ENCODE measurements at regions not wholly inside any gene's neighbourhood (a gene's known extent, or its start where the extent isn't known, plus 50 kb on each side); places are given as distances from the start of the nearest gene placed in this dataset.
A peak's percentile ranks its signal among the peaks of the same experiment; 100 is the strongest.
"Not testable (repeated sequence)": the region's sequence is repeated elsewhere in the genome, so short reads cannot be mapped to it uniquely, and the experiment has no call there.

DNA sequence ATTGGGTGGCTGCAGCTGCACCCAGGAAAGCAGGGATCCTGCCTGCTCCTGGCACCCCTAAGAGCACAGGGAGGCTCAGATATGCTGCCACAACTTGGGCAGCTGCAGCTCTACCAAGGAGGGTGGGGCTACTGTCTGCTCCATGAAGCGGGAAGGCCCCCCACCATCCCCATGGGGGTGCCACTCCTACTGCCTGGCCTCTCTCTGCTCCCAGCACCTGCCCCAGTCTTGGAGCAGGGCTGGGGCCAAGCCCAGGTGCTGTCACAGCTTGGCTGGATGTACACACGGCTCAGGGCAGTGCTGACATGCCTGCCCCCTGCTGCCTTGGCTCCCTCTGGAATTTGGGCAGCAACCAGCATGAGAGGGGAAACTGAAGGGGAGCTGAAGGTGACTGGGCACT is 214.7 kb upstream of the PLPPR1 start:
- no peak for DNase-seq

DNA sequence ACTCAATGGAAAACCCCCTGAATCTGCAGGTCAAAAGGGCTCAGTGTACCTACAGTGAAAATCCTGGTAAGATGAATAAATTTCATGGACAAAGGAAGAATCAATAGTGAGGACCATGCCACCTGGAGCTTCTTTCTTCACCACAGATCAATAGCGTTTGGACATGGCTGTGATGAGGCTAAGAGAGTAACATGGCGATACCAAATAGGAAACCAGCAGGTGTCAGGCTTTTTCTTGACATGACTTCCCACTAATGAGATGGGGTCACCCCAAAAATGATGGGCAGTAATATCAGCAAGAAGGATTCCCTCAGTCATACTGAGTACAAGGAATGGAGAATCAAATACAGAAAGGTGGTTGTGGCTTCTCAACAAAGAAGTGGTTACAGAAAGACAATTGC is 208.5 kb upstream of the PLPPR1 start:
- DNase-seq, result no peak

DNA sequence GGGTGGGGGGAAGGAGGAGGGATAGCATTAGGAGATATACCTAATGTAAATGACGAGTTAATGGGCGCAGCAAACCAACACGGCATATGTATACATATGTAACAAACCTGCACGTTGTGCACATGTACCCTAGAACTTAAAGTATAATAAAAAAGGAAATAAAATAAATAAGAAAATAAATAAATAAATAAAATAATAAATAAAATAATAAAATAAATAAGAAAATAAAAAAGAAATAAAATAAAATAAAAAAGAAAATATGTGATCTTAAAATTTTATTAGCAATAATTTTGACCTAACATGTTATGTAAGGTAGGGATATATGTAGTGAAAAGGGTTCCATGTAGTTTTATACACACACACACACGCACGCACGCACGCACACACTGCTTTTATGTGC is 195.5 kb upstream of the PLPPR1 start:
- not testable (repeated sequence) for DNase-seq

DNA sequence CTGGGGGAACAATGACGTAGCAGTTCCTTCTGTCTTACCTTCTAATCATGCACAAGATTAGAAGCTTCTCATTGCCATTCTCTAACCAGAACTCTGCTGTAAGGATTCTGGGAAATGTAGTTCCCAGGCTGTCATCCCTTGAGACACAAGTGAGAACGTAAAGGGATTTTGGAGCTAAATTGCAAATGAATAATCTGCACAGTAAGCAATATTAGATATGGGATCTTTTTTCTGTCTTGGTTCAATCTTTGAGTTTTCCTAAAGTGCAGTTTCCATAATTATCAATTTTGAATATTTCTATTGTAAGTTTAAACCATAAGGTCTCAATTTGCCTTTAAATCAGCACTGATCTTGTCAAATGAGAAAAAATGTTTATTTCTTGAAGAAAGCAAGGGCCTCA is 189.7 kb upstream of the PLPPR1 start:
- DNase-seq, result no peak

DNA sequence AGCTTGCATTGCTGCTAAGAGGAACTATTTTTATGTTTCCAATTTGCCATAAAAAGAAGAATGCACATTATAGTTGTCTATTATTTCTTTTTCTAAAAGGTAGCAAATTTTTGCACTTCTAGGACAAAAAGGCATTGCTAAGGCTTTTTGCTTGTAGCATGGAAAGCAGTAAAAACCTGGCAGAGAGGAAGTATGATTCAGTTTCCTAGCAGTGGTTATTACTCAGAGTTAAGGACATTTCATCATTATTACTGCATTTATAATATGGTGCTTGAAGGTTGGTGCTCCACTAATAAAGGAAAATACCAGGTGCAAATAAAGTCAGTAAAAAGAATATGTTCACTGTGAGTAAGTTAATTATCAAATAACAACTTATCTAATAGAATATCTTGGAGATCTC is 179.8 kb upstream of the PLPPR1 start:
- no peak for DNase-seq

GRCh38 chr9:100852088-100852487 is 176.4 kb upstream of the PLPPR1 start:
- no peak for DNase-seq

DNA sequence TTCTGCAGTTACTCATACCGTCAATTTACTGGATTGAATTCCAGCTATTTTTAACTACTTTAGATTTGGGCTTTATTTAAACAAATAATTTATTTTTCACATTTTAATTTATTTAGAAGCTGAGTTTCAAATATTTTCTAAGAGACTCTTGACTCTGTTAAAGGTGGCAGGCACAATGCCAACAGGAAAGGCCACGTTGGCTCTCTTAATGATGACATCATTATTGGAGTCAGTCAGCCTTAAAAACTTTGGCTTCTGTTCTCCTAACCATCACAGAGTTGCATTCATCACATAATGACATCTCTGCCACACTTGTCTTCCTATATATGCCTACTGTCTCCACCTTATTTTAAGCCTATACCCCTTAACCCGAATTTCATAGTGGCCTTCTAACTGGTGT is 172.3 kb upstream of the PLPPR1 start:
- DNase-seq, result no peak

GRCh38 chr9:100865111-100865510 is 163.4 kb upstream of the PLPPR1 start:
- no peak for DNase-seq

DNA sequence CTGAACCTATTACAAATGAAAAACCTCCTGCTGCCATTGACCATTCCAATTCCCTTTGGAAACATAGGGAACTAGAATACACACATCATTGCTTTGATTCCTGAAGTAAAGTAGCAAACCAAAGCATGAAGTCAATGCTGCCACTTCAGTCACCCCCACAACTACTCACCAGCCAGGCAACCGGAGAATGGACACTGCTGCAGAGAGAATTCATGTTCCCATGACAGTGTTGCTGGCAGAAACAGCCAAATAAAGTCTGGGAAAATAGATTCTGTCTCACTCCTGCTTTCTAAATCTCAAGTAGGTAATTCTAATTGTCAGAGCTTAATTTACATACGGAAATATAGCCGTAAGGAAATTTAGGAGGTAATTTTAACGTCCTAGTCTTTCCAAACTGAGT is 162.9 kb upstream of the PLPPR1 start:
- DNase-seq, result no peak

DNA sequence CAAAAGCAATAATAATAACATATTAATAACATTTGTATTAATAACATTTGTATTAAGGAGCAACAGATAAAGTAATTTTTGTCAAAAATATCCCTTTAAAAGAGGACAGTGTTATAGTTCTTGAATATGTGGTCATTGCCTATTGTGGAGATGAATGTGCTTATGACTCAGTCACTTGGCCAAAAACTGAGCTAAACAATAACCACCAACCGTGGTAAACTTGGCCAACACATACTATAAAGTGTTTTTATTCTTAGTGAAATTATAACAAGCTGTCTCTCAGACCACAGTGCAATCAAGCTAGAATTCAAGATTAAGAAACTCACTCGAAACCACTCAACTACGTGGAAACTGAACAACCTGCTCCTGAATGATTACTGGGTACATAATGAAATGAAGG is 159.2 kb upstream of the PLPPR1 start:
- no peak for DNase-seq

GRCh38 chr9:100879884-100880283 is 148.6 kb upstream of the PLPPR1 start:
- no peak for DNase-seq

GRCh38 chr9:100880284-100880683 is 148.2 kb upstream of the PLPPR1 start:
- no peak for DNase-seq

GRCh38 chr9:100884518-100884917 is 144.0 kb upstream of the PLPPR1 start:
- DNase-seq, result no peak

DNA sequence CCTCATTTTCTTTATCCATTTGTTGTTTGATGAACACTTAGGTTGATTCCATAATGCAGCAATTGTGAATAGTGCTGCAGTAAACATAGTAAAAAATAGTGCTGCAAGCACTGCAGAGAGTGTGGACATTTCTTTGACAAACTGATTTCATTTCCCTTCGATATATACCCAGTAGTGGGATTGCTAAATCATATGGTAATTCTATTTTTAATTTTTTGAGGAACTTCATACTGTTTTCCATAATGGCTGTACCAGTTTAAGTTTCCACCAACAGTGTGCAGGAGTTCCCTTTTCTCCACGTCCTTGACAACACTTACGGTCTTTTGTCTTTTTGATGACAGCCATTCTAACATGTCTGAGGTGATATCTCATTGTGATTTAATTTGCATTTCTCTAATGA is 138.2 kb upstream of the PLPPR1 start:
- DNase-seq, result no peak

- no peak for DNase-seq
Observed at GRCh38 chr9:100911273-100911672, 117.3 kb upstream of the PLPPR1 start.

- DNase-seq, result no peak
Observed at GRCh38 chr9:100913257-100913656, 115.3 kb upstream of the PLPPR1 start.

- no peak for DNase-seq
Observed at GRCh38 chr9:100914266-100914665, 114.3 kb upstream of the PLPPR1 start.

DNA sequence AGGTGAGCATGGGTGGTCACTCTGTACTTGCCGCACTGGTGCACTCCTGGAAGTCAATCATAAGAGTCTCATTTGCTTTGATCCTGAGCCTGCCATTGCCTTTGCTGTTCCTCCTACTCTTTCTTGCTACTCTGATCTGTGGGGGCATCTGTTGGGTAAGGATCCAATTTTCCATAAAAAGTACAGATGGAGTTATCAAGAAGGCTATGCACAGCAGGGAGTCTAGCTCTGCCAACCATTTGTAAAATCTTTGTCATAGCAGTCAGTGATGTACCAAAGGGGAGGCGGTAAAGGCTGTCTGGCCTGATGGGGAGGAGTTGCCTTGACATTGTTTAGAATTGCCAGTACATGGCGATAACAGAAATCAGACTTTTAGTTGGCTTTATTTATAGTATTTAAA is 109.0 kb upstream of the PLPPR1 start:
- no peak for DNase-seq

DNA sequence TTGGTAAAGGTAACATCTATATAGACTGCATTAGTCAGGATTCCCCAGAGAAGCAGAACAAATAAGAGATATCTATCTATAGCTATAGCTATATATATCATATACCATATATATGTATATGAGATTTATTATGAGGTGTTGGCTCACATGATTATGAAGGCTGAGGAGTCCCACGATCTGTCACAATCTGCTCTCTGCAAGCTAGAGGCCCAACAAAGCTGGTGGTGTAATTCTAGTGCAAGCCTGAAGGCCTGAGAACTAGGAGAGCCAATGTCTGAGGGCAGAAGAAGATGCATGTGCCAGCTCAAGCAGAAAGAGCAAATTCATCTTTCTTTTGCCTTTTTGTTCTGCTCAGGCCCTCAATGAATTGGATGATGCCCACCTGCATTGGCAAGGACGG is 102.2 kb upstream of the PLPPR1 start:
- DNase-seq, result no peak

DNA sequence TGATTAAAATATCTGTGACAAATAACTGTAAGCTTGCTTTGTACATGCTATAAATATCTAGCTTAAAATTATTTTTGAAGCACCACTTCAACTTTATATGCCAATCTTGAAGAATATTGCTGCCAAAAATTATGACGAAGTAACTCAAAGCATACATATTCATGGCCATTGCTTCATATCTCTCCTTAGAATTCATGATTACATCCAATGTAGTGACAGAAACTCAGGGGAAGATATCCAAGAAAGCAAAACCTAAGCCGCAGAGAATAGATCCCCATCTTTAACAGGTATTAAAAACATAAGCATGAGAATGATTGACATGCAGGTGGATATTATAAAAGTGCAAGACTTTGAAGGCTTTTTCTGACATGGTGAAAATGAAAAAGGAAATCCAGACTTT is 100.8 kb upstream of the PLPPR1 start:
- no peak for DNase-seq

DNA sequence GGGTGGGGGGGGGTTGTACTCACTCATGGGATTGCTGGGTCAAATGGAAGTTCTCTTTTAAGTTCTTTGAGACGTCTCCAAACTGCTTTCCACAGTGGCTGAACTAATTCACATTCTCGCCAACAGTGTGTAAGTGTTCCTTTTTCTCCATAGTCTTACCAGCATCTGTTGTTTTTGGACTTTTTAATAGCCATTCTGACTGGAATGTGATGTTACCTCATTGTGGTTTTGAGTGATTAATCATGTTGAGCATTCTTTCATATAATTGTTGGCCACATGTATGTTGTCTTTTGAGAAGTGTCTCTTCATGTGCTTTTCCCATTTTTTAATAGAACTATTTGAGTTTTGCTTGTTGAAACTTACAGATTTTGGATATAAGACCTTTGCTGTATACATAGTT is 94.9 kb upstream of the PLPPR1 start:
- DNase-seq, result peak; percentile 51

GRCh38 chr9:100937382-100937781 is 91.1 kb upstream of the PLPPR1 start:
- no peak for DNase-seq

DNA sequence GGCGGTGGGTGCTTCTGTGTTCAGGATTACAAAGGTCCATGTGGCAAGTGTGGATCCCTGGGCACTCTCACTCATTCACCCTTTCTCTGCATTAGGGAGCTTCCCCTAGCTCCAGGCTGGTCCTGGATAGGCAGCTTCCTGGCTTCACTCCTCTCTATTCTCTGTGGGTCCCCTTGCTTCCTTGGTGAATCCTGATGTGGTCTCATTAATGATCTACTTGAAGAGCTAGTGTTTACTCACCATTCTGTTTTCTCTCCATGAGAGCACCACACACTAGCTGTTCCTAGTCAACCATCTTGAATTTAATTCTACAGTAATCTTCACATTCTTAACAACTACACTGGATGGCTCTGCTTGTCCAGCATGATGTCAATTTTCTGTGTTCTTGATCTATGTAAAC is 90.0 kb upstream of the PLPPR1 start:
- DNase-seq, result no peak

- DNase-seq, result no peak
Observed at GRCh38 chr9:100939636-100940035, 88.9 kb upstream of the PLPPR1 start.

DNA sequence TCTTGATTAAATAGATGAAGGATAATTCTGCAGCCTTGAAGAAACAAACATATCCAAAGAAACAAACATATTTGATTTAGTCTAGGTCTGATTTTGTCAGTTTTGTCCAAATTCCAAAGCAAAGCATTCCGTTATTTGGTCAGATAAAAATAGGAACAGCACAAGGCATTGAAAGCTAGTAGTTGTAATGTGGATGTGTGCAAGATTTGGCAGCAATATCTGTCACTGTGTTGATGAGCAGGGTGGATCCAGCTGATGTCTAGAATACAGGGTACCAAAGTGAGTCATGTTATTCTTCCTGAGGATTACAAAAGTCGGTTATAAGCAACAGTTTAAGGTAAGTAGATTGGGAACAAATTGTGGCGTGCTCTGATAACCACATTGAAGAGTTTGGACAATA is 69.3 kb upstream of the PLPPR1 start:
- no peak for DNase-seq

All from fibroblast of skin of scalp (primary cell).